ENCODE measurements at regions not wholly inside any gene's neighbourhood (a gene's known extent, or its start where the extent isn't known, plus 50 kb on each side); places are given as distances from the start of the nearest gene placed in this dataset.
A peak's percentile ranks its signal among the peaks of the same experiment; 100 is the strongest.

DNA sequence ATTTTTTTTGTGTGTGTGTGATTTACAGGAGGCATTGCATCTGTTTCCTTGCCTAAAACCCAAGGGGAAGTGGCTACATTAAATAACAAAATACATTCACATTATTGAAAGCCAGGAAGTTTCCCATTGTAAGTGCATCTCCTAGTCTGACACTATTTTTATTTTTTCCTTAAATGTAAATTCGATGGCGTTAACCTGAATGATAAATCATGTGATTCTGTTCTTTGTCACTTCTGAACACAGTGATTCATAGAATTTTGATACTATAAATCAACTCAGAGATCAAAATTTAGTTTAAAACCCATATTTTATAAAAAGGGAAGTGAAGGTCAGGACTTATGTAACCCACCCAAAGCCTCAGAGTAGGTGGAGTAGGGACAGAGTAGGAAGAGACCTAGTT is 258.1 kb downstream of the GABRG1 start:
- no peaks in the 10 kb centered on the region for H3K9me3 ChIP-seq (ENCODE audit: low read depth, low read length)
- H3K27ac ChIP-seq, result no peak overlapping the region
- TF ChIP-seq FOXP2 (optimal IDR thresholded peaks at IDR 0.05; ENCODE audit: control extremely low read depth, extremely low read length, insufficient read depth), result no peak
- no peak for TF ChIP-seq POLR2AphosphoS5 (IDR thresholded peaks at IDR 0.05; ENCODE audit: borderline replicate concordance, low read depth, low read length)
- no peak for TF ChIP-seq EZH2 (IDR thresholded peaks at IDR 0.05)
- no peaks in the 10 kb centered on the region for H3K36me3 ChIP-seq (ENCODE audit: insufficient read depth, low read length)
- no peak overlapping the region for H3K4me3 ChIP-seq
- no peak for DNase-seq (ENCODE audit: low read depth, low spot score)
- H3K9ac ChIP-seq (ENCODE audit: insufficient read length), result no peak overlapping the region

DNA sequence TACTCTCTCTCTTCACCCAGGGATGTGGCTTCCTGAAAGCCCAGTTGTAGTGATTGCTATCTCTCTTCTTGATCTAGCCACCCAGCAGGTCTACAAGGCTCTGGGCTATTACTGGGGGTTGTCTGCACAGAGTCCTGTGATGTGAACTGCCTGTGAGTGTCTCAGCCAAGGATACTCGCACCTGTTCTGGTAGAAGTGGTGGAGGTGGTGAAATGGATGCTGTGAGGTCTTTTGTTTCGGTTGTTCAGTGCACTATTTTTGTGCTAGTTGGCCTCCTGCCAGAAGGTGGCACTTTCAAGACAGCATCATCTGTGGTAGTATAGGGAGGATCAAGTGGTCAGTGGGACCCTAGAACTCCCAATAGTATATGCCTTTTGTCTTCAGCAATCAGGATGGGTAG is 268.0 kb downstream of the GABRG1 start:
- Histone ChIP-seq H3K9ac (ENCODE audit: insufficient read length) (no peak overlapping the region), H3K36me3 (ENCODE audit: insufficient read depth, low read length) (no peaks in the 10 kb centered on the region), H3K9me3 (ENCODE audit: low read depth, low read length) (no peaks in the 10 kb centered on the region), H3K27ac (no peak overlapping the region), H3K4me3 (no peak overlapping the region)
- no peak for TF ChIP-seq POLR2AphosphoS5 (IDR thresholded peaks at IDR 0.05; ENCODE audit: borderline replicate concordance, low read depth, low read length)
- no peak for TF ChIP-seq EZH2 (IDR thresholded peaks at IDR 0.05)
- TF ChIP-seq FOXP2 (optimal IDR thresholded peaks at IDR 0.05; ENCODE audit: control extremely low read depth, extremely low read length, insufficient read depth), result no peak
- no peak for DNase-seq (ENCODE audit: low read depth, low spot score)

DNA sequence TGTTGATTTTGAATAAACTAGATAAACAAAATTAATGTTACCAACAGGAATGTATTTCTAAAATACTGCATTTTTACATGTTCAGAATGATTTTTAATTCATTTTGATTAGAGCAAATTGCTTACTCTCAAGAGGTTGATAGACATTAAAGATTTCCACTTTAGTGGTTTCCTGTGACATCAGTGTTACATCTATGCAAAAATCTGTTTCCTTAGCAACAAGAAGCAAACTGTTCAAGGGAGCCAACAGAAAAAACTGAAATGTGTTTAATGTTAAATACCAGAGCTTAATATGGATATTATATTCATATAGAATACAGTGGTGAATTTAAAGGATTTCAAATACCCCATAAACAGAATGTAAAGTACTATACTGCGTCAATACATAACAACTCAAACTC is 277.8 kb downstream of the GABRG1 start:
- DNase-seq (ENCODE audit: low read depth, low spot score), result peak; percentile 22
- Histone ChIP-seq H3K4me3 (no peak overlapping the region), H3K9ac (ENCODE audit: insufficient read length) (no peak overlapping the region), H3K9me3 (ENCODE audit: low read depth, low read length) (no peaks in the 10 kb centered on the region), H3K36me3 (ENCODE audit: insufficient read depth, low read length) (no peaks in the 10 kb centered on the region), H3K27ac (no peak overlapping the region)
- no peak for TF ChIP-seq FOXP2 (optimal IDR thresholded peaks at IDR 0.05; ENCODE audit: control extremely low read depth, extremely low read length, insufficient read depth)

DNA sequence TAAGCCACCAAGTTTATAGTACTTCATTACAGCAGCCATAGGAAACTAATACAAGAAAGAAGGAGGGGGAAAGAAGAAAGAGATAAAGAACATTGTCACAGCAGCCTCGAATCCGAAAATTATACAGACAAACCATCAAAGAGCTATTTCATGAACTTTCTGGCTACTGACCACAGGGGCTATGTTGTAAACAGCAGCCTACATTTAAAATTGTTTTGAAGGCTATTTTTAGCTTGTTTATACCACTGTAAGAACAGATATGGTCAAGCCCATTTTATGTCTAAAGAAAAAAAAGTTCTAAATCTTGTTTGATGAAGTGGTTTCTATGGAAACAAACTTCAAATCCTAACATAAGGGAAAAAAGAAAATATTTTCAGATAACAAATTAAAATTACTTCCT is 282.1 kb downstream of the GABRG1 start:
- no peaks in the 10 kb centered on the region for H3K36me3 ChIP-seq (ENCODE audit: insufficient read depth, low read length)
- no peak for DNase-seq (ENCODE audit: low read depth, low spot score)
- TF ChIP-seq EZH2 (IDR thresholded peaks at IDR 0.05), result no peak
- no peak for TF ChIP-seq POLR2AphosphoS5 (IDR thresholded peaks at IDR 0.05; ENCODE audit: borderline replicate concordance, low read depth, low read length)
- no peak for TF ChIP-seq FOXP2 (optimal IDR thresholded peaks at IDR 0.05; ENCODE audit: control extremely low read depth, extremely low read length, insufficient read depth)

DNA sequence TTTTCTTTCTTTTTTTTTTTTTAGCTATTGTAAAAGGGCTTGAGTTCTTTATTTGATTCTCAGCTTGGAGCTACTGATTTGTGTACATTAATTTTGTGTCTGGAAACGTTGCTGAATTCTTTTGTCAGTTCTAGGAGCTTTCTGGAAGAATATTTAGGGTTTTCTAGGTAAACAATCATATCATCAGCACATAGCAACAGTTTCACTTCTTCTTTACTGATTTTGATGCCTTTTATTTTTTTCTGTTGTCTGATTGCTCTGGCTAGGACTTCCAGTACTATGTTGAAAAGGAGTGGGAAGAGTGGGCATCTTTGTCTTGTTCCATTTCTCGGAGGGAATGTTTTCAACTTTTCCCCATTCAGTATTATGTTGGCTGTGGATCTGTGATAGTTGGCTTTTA is 292.2 kb downstream of the GABRG1 start:
- TF ChIP-seq FOXP2 (optimal IDR thresholded peaks at IDR 0.05; ENCODE audit: control extremely low read depth, extremely low read length, insufficient read depth) (no peak), EZH2 (IDR thresholded peaks at IDR 0.05) (no peak), POLR2AphosphoS5 (IDR thresholded peaks at IDR 0.05; ENCODE audit: borderline replicate concordance, low read depth, low read length) (no peak)
- DNase-seq (ENCODE audit: low read depth, low spot score), result no peak
- no peak overlapping the region for H3K27ac ChIP-seq
- H3K9me3 ChIP-seq (ENCODE audit: low read depth, low read length), result no peaks in the 10 kb centered on the region
- no peak overlapping the region for H3K9ac ChIP-seq (ENCODE audit: insufficient read length)
- H3K36me3 ChIP-seq (ENCODE audit: insufficient read depth, low read length), result no peaks in the 10 kb centered on the region
- H3K4me3 ChIP-seq, result no peak overlapping the region

More for the DNA sequence above, 282.1 kb downstream of the GABRG1 start:
- Histone ChIP-seq H3K9me3 (ENCODE audit: low read depth, low read length) (no peaks in the 10 kb centered on the region), H3K9ac (ENCODE audit: insufficient read length) (no peak overlapping the region), H3K4me3 (no peak overlapping the region), H3K27ac (no peak overlapping the region)

DNA sequence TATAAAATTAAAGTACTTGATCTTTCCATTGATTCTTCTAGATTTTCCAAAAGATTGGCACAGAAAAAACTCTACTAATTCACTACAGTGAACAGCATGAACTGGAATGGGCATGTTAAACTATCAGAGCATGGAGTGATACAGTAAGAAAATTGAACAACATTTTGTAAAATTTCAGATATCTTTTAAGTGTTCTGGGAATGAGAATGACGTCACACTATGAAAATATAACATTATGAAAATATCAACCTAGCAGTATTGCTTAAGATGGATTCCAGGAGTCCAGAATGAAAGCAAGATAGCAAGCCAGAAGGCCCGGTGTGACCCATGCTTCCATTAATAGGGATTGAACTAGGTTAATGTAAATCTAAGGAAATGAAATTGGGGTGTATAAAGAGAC is 319.9 kb downstream of the GABRG1 start:
- Histone ChIP-seq H3K36me3 (ENCODE audit: insufficient read depth, low read length) (no peaks in the 10 kb centered on the region), H3K27ac (no peak overlapping the region), H3K9me3 (ENCODE audit: low read depth, low read length) (no peaks in the 10 kb centered on the region), H3K4me3 (no peak overlapping the region), H3K9ac (ENCODE audit: insufficient read length) (no peak overlapping the region)
- DNase-seq (ENCODE audit: low read depth, low spot score), result no peak
- TF ChIP-seq EZH2 (IDR thresholded peaks at IDR 0.05), result no peak

DNA sequence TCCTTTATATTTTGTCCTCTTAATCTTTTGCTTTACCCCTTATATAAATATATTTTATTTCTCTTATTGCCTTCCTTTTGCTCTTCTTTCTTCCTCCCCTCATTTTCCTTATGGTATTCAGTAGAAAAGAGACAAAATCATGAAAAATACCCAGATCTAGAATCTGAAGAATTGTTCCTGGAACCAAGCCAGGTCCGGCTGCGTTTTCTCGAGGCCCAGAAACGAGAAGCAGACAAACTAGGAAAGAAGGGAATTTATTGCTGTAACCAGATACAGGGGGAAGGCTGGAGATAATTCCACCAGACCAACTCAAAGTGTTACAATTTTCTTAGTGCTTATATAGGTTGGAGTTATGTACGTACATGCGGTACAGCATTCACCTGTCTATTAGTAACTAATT is 328.7 kb downstream of the GABRG1 start:
- peak; percentile 28 for DNase-seq (ENCODE audit: low read depth, low spot score)
- Histone ChIP-seq H3K9ac (ENCODE audit: insufficient read length) (peak overlapping the region; percentile 58), H3K4me3 (peak overlapping the region; percentile 59), H3K27ac (peak overlapping the region; percentile 96), H3K9me3 (ENCODE audit: low read depth, low read length) (no peaks in the 10 kb centered on the region), H3K36me3 (ENCODE audit: insufficient read depth, low read length) (no peaks in the 10 kb centered on the region)
- no peak for TF ChIP-seq POLR2AphosphoS5 (IDR thresholded peaks at IDR 0.05; ENCODE audit: borderline replicate concordance, low read depth, low read length)
- no peak for TF ChIP-seq FOXP2 (optimal IDR thresholded peaks at IDR 0.05; ENCODE audit: control extremely low read depth, extremely low read length, insufficient read depth)
- TF ChIP-seq EZH2 (IDR thresholded peaks at IDR 0.05), result no peak

DNA sequence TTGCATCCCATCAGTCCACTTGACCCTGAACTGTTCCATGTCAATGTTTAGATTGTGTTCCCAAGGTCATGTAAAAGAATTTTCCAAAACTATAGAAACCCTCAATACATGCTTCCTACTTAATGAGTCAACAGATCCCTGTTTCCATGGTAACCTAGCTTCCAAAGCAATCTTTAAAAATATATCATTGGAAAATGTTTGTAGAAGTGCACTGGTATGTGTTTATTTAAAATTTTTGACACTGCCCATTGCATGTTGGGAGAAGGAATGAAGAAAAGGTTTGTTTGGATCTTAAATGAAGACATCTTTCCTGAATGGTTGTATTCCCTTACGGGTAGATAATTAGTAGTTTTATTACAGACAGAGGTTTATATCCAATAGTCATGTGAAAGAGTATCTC is 345.3 kb downstream of the GABRG1 start:
- DNase-seq (ENCODE audit: low read depth, low spot score), result no peak
- TF ChIP-seq FOXP2 (optimal IDR thresholded peaks at IDR 0.05; ENCODE audit: control extremely low read depth, extremely low read length, insufficient read depth), result no peak
- no peak for TF ChIP-seq POLR2AphosphoS5 (IDR thresholded peaks at IDR 0.05; ENCODE audit: borderline replicate concordance, low read depth, low read length)
- TF ChIP-seq EZH2 (IDR thresholded peaks at IDR 0.05), result no peak
- Histone ChIP-seq H3K9ac (ENCODE audit: insufficient read length) (no peak overlapping the region), H3K4me3 (no peak overlapping the region), H3K27ac (no peak overlapping the region), H3K9me3 (ENCODE audit: low read depth, low read length) (no peaks in the 10 kb centered on the region), H3K36me3 (ENCODE audit: insufficient read depth, low read length) (no peaks in the 10 kb centered on the region)

DNA sequence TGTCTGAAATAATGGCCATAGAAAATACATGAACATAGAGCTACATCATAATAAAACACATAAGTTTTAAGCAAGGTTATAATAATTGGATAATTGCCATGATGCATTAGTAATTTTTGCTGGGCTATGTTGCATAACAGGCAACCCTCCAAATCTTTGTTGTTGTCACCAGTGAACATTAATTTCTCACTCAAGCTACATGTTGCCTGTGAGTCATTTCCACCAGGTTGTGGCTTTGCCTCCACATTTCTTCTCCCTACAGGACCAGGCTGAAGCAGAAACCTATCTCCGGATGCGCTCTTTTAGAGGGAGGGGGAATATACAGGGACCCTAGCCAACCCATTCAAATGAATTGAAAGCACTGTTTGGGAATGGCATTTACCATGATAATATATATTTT is 347.7 kb downstream of the GABRG1 start:
- no peaks in the 10 kb centered on the region for H3K36me3 ChIP-seq (ENCODE audit: insufficient read depth, low read length)
- H3K9ac ChIP-seq (ENCODE audit: insufficient read length), result no peak overlapping the region
- DNase-seq (ENCODE audit: low read depth, low spot score), result no peak
- H3K4me3 ChIP-seq, result no peak overlapping the region
- no peak overlapping the region for H3K27ac ChIP-seq
- TF ChIP-seq FOXP2 (optimal IDR thresholded peaks at IDR 0.05; ENCODE audit: control extremely low read depth, extremely low read length, insufficient read depth) (no peak), EZH2 (IDR thresholded peaks at IDR 0.05) (no peak), POLR2AphosphoS5 (IDR thresholded peaks at IDR 0.05; ENCODE audit: borderline replicate concordance, low read depth, low read length) (no peak)
- H3K9me3 ChIP-seq (ENCODE audit: low read depth, low read length), result no peaks in the 10 kb centered on the region
